ENCODE measurements at regions not wholly inside any gene's neighbourhood (a gene's known extent, or its start where the extent isn't known, plus 50 kb on each side); places are given as distances from the start of the nearest gene placed in this dataset.

- DNase-seq = no peak
These were observed 381.7 kb upstream of the JARID2 start for GRCh38 chr6:14863902-14864850.

- peak; percentile 48 for DNase-seq
These were observed 380.3 kb upstream of the JARID2 start for GRCh38 chr6:14865531-14866100.

- no peak for DNase-seq
These were observed 378.1 kb upstream of the JARID2 start for GRCh38 chr6:14867802-14868201.

GRCh38 chr6:14871221-14871620, 374.6 kb upstream of the JARID2 start:
- no peak for DNase-seq

- no peak for DNase-seq
These were observed 372.8 kb upstream of the JARID2 start for GRCh38 chr6:14873101-14873500.

- DNase-seq = no peak
These were observed 372.0 kb upstream of the JARID2 start for GRCh38 chr6:14873781-14874441.

- no peak for DNase-seq
These were observed 370.8 kb upstream of the JARID2 start for GRCh38 chr6:14874975-14875480.

- DNase-seq = no peak
These were observed 370.3 kb upstream of the JARID2 start for GRCh38 chr6:14875481-14876063.

GRCh38 chr6:14876778-14877613, 368.9 kb upstream of the JARID2 start:
- DNase-seq = peak; percentile 91

- DNase-seq = no peak
These were observed 368.1 kb upstream of the JARID2 start for GRCh38 chr6:14877758-14878157.

- no peak for DNase-seq
These were observed 365.8 kb upstream of the JARID2 start for GRCh38 chr6:14880052-14880451.

GRCh38 chr6:14880677-14881076, 365.2 kb upstream of the JARID2 start:
- no peak for DNase-seq

- DNase-seq = peak; percentile 59
These were observed 364.5 kb upstream of the JARID2 start for GRCh38 chr6:14881398-14881797.

- DNase-seq = no peak
These were observed 363.4 kb upstream of the JARID2 start for GRCh38 chr6:14882394-14883026.

GRCh38 chr6:14883921-14884320, 361.9 kb upstream of the JARID2 start:
- DNase-seq = peak; percentile 41

GRCh38 chr6:14885498-14885897, 360.4 kb upstream of the JARID2 start:
- DNase-seq = no peak

- DNase-seq = no peak
These were observed 358.7 kb upstream of the JARID2 start for GRCh38 chr6:14887181-14887580.

GRCh38 chr6:14887986-14888574, 357.8 kb upstream of the JARID2 start:
- DNase-seq = no peak

GRCh38 chr6:14888575-14889000, 357.3 kb upstream of the JARID2 start:
- no peak for DNase-seq

- DNase-seq = no peak
These were observed 356.7 kb upstream of the JARID2 start for GRCh38 chr6:14889188-14889587.
